HAP-1 (cell line): ENCODE measurements at regions not wholly inside any gene's neighbourhood (a gene's known extent, or its start where the extent isn't known, plus 50 kb on each side); places are given as distances from the start of the nearest gene placed in this dataset.
A peak's percentile ranks its signal among the peaks of the same experiment; 100 is the strongest.
"Not testable (repeated sequence)": the region's sequence is repeated elsewhere in the genome, so short reads cannot be mapped to it uniquely, and the experiment has no call there.

Experiments
- DNase-seq, 2 experiments: peaks; one replicate each; pipeline ENCODE4 v3.0.0-alpha.2; 2016 to 2020; ENCODE audit warnings: low spot score in 2 of 2
- H3K27me3 ChIP-seq: fragments of 250-450 bp; sonication (Bioruptor Pico); 2 replicates; pipeline ENCODE4 v1.5.1; 2020; ENCODE audit warnings: low read depth, mild to moderate bottlenecking, moderate library complexity
- H3K36me3 ChIP-seq: fragments of 250-450 bp; sonication (Bioruptor Pico); replicated peaks from 2 replicates; pipeline ENCODE4 v1.5.1; 2020; ENCODE audit warnings: mild to moderate bottlenecking
- H3K4me1 ChIP-seq: fragments of 250-450 bp; sonication (Bioruptor Pico); 2 replicates; pipeline ENCODE4 v1.5.1; 2020; ENCODE audit warnings: mild to moderate bottlenecking
- H3K4me3 ChIP-seq: fragments of 250-450 bp; sonication (Bioruptor Pico); 2 replicates; pipeline ENCODE4 v1.5.1; 2020; ENCODE audit warnings: mild to moderate bottlenecking, moderate library complexity
- H3K9me3 ChIP-seq: fragments of 250-450 bp; sonication (Bioruptor Pico); 2 replicates; pipeline ENCODE4 v1.5.1; 2020; ENCODE audit warnings: mild to moderate bottlenecking, moderate library complexity
- in situ Hi-C: fragments of 300-500 bp; cut with MboI; formaldehyde crosslinking; loops from 3 replicates; pipeline ENCODE4 v1.14.3; 2020; ENCODE audit warnings: low sequenced_read_pairs, inconsistent platforms, mixed read lengths

DNA sequence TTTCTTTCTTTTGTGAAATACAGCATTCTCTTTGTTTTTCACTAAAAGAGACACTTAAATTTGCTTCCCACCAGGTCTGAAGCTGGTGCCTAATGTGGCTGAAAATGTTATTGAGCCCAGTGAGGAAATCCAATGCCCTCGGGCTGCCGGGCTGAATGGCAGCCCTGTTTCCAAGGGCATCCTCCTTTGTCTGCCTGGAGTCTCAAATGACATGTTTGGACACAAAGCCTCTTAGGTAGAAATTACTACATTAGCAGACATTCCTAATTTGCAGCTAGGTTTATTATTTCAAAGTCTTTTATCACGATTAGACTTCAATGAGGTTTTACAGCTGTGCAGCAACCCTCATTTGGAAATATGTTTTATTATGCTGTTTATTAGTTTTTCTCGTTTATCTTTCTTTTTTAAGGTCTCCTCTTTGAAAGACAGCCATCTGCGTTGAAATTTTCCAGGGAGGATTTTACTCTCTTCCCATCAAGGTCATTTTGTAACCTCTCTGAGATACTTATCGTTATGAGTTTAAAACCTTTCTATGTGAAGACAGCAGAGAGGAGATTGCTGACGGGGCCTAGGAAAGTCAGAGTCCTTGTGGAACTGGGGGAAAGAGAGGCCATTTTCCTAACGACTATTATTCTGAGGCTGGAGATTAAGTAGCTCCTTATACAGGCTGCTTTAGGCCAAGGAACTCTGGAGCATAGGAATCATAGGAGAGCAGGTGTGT is 59.0 kb upstream of the ZNF532 start:
- in situ Hi-C loops, result no loop called here
- H3K27me3 ChIP-seq, result no peaks in the 10 kb centered on the region
- H3K36me3 ChIP-seq, result no peaks in the 10 kb centered on the region
- H3K4me1 ChIP-seq, result peaks cover 15% of the 10 kb centered on the region
- DNase-seq, result peak; percentile 91 to 96
- no peak overlapping the region for H3K4me3 ChIP-seq
- no peaks in the 10 kb centered on the region for H3K9me3 ChIP-seq

DNA sequence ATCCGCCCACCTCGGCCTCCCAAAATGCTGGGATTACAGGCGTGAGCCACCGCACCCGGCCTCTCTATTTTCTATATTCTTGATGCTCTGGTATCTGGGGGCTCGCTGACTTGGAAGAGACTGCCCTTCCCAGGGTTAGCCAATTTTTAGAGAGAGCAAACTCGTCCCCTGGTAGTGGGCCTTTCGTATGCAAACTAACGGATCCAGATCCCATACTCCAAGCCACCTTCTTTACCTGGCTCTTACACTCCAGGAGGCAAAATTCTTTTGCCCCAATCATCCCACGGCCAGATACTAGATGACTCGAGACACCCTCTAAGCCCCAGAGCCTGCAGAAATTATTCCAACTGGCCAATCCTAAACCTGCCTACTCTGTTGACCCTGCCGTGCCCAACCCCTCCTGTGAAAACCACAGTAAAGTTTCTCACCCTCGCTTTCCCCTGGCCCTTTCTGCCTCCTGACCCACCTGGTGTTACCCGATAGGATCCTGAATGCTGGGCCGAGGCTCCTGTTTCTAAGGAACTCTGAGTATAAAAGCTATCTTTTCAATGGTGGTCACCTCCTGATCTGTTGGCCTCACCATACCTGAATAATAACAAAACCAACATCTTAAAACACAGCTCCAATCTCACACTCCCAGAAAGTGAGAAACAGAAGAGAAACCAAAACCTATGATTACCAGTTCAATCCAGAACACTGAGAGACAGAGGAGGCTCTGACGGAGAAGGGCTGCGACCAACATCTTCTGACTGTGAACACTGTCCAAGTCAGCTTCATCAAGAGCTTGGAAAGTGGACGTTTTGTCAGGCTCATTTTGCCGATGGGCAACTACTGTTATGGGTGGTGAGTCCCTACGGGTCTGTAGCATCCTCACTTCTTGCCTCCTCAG is 57.6 kb upstream of the ZNF532 start:
- in situ Hi-C loops, result no loop called here
- Histone ChIP-seq H3K27me3 (no peaks in the 10 kb centered on the region), H3K4me3 (no peak overlapping the region), H3K9me3 (no peaks in the 10 kb centered on the region), H3K36me3 (no peaks in the 10 kb centered on the region), H3K4me1 (peaks cover 15% of the 10 kb centered on the region)
- no peak for DNase-seq

DNA sequence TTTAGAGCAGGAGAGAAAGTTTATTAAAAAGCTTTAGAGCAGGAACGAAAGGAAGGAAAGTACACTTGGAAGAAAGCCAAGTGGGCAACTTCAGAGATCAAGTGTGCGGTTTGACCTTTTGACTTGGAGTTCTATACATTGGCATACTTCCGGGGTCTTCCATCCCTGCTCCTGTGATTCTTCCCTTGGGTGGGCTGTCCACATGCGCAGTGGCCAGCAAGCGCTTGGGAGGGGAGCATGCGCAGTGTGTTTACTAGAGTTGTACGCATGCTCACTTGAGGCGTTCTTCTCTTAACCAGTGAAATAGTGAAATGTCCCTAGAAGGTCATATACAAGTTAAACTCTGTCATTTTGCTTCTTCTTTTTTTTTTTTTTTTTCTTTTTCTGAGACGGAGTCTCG is 56.9 kb upstream of the ZNF532 start:
- Histone ChIP-seq H3K27me3 (no peaks in the 10 kb centered on the region), H3K9me3 (no peaks in the 10 kb centered on the region), H3K4me3 (no peak overlapping the region), H3K36me3 (no peaks in the 10 kb centered on the region), H3K4me1 (peaks cover 15% of the 10 kb centered on the region)
- DNase-seq, result no peak
- in situ Hi-C loops, result no loop called here

DNA sequence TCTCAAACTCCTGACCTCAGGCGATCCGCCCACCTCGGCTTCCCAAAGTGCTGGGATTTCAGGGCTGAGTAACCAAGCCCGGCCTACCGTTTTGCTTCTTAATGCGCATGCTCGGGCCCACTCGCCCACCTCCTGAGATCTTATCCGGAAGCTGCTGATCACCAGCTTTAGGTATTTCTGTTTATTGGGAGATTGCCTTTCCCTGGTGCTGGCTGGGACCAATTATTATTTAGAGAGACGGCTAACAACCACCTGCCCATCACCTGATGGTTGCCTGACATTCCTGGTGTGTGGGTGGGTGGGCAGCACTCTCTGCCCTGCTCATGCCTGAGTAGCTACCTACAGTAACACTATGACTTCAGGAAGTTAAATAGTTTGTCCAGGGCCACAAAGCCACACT is 56.3 kb upstream of the ZNF532 start:
- no peak for DNase-seq
- Histone ChIP-seq H3K4me1 (peaks cover 15% of the 10 kb centered on the region), H3K4me3 (no peak overlapping the region), H3K27me3 (no peaks in the 10 kb centered on the region), H3K36me3 (no peaks in the 10 kb centered on the region), H3K9me3 (no peaks in the 10 kb centered on the region)
- in situ Hi-C loops, result no loop called here

DNA sequence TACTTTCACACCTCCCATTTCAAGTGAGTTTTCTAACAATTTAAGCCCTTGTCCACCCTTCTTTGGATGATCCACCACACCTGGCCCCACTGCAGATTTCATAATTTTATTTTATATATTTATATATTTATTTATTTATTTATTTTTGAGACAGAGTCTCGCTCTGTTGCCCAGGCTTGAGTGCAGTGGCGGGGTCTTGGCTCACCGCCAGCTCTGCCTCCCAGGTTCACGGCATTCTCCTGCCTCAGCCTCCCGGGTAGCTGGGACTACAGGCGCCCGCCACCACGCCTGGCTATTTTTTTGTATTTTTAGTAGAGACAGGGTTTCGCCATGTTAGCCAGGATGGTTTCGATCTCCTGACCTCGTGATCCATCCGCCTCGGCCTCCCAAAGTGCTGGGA is 52.8 kb upstream of the ZNF532 start:
- H3K36me3 ChIP-seq, in situ Hi-C loops, H3K9me3 ChIP-seq, H3K4me3 ChIP-seq, DNase-seq, H3K27me3 ChIP-seq, H3K4me1 ChIP-seq: not testable (repeated sequence)

DNA sequence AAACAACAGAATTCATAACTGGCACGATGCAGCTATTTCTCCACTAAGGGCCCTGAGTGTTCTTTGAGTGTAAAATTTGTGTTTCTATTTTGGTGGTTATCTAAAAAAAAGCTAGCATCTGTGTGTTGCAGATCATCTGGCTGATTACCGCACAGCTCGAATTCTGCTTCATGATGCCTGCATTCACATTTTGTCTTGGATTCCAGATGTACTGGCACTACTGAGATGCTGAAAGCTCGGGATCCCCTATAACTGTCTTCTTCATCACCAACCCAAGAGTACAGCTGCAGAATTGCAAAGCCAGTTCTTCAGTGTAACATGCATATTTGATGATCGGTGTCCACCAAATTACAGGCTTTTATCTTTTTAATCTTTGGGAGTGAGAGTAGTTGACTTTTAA is 51.6 kb upstream of the ZNF532 start:
- DNase-seq, result no peak
- Histone ChIP-seq H3K27me3 (no peaks in the 10 kb centered on the region), H3K36me3 (no peaks in the 10 kb centered on the region), H3K4me3 (no peak overlapping the region), H3K4me1 (no peaks in the 10 kb centered on the region), H3K9me3 (no peaks in the 10 kb centered on the region; the same call in 1 of the 2 replicates)
- in situ Hi-C loops, result no loop called here

DNA sequence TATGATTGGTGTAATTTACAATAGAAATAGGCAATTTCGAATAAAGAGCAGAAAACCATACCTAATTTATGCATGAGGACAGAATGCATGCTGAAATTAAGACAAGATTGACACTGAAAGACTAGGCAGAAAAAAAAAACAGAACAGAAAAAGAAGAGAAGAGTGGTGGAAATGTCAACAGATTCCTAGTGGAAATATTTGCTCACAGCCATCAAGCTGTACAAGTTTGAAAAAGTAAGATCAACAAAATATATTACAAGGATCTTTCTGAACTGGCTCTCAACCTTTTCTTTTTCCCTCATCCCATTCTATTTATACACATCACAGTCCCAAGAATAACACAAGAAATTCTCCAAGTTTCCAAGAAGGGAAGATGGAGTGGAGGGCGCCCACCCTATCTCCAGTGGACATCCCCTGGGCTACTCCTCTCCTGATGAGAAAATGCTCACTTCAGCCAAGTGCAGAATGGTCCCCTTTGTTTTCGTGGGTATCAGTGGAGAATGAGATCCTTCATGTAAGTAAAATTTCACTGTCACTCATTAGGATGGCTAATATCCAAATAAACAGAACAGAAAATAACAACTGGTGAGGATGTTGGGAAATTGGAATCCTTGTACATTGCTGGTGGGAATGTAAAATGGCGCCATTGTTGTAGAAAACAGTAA is 51.0 kb upstream of the ZNF532 start:
- in situ Hi-C loops, result no loop called here
- Histone ChIP-seq H3K4me1 (no peaks in the 10 kb centered on the region), H3K27me3 (no peaks in the 10 kb centered on the region), H3K36me3 (no peaks in the 10 kb centered on the region), H3K9me3 (no peaks in the 10 kb centered on the region; the same call in 1 of the 2 replicates), H3K4me3 (no peak overlapping the region)
- no peak for DNase-seq

DNA sequence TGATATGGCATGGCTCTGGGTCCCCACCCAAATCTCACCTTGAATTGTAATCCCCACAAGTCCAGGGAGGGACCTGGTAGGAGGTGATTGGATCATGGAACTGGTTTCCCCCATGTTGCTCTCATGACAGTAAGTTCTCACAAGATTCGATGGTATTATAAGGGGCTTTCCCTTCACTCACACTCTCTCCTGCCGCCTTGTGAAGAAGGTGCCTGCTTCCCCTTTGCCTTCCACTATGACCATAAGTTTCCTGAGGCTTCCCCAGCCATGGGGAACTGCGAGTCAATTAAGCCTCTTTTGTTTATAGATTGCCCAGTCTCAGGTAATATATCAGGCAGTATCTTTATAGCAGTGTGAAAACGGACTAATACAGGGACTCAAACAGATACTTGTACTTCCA is 50.4 kb upstream of the ZNF532 start:
- Histone ChIP-seq H3K4me3 (no peak overlapping the region), H3K27me3 (no peaks in the 10 kb centered on the region), H3K36me3 (no peaks in the 10 kb centered on the region), H3K4me1 (peaks cover 2% of the 10 kb centered on the region; the same call in 1 of the 2 replicates), H3K9me3 (no peaks in the 10 kb centered on the region; the same call in 1 of the 2 replicates)
- DNase-seq, result no peak
- in situ Hi-C loops, result no loop called here
